Astrocyte (in vitro differentiated cells and primary cell): ENCODE measurements at regions not wholly inside any gene's neighbourhood (a gene's known extent, or its start where the extent isn't known, plus 50 kb on each side); places are given as distances from the start of the nearest gene placed in this dataset.

Experiments
- DNase-seq: peaks from one replicate; pipeline ENCODE4 v3.0.0-alpha.2; 2010; ENCODE audit warnings: low read depth
- FAIRE-seq: peaks from 2 replicates; lab custom pipeline; 2011; peaks lifted over from hg19 to GRCh38; lab: Jason Lieb, UNC
- H2AFZ ChIP-seq: 2 replicates; pipeline ENCODE4 v1.6.0; 2012; ENCODE audit warnings: low read depth, low read length, inconsistent platforms
- H3K27ac ChIP-seq: 2 replicates; pipeline ENCODE4 v1.5.1; 2011; ENCODE audit warnings: low read depth, low read length, inconsistent platforms
- H3K27me3 ChIP-seq: 2 replicates; pipeline ENCODE4 v1.6.0; 2011; ENCODE audit warnings: low read length, inconsistent platforms; ENCODE audit not compliant: insufficient read depth
- H3K36me3 ChIP-seq: 2 replicates; pipeline ENCODE4 v1.5.1; 2011; ENCODE audit warnings: low read length, inconsistent platforms; ENCODE audit not compliant: insufficient read depth
- H3K4me1 ChIP-seq: 2 replicates; pipeline ENCODE4 v1.5.1; 2011; ENCODE audit warnings: low read length, inconsistent platforms; ENCODE audit not compliant: insufficient read depth
- H3K4me2 ChIP-seq: 2 replicates; pipeline ENCODE4 v1.6.0; 2012; ENCODE audit warnings: low read length, inconsistent platforms
- H3K4me3 ChIP-seq: 2 replicates; pipeline ENCODE4 v1.5.1; 2011; ENCODE audit warnings: low read depth, mild to moderate bottlenecking, low read length, inconsistent platforms; ENCODE audit not compliant: insufficient read depth
- H3K79me2 ChIP-seq: 2 replicates; pipeline ENCODE4 v1.6.0; 2012; ENCODE audit warnings: mild to moderate bottlenecking, low read length, inconsistent platforms; ENCODE audit not compliant: insufficient read depth
- H3K9ac ChIP-seq: 2 replicates; pipeline ENCODE4 v1.6.0; 2012; ENCODE audit warnings: mild to moderate bottlenecking, low read length, inconsistent platforms
- H3K9me3 ChIP-seq: 2 replicates; pipeline ENCODE4 v1.5.1; 2012; ENCODE audit warnings: low read depth, mild to moderate bottlenecking, low read length, inconsistent platforms; ENCODE audit not compliant: insufficient read depth
- H4K20me1 ChIP-seq: 2 replicates; pipeline ENCODE4 v1.6.0; 2012; ENCODE audit warnings: low read length, inconsistent platforms; ENCODE audit not compliant: insufficient read depth
- H3K27ac Mint-ChIP-seq: one replicate; pipeline ENCODE4 v1.8.0; 2021; ENCODE audit warnings: mild to moderate bottlenecking, mixed read lengths; ENCODE audit not compliant: unreplicated experiment
- H3K27me3 Mint-ChIP-seq: one replicate; pipeline ENCODE4 v1.8.0; 2021; ENCODE audit warnings: low read depth, mixed read lengths; ENCODE audit not compliant: unreplicated experiment
- H3K36me3 Mint-ChIP-seq: one replicate; pipeline ENCODE4 v1.8.0; 2021; ENCODE audit warnings: low read depth, mixed read lengths; ENCODE audit not compliant: unreplicated experiment
- H3K4me1 Mint-ChIP-seq: one replicate; pipeline ENCODE4 v1.8.0; 2021; ENCODE audit warnings: low read depth, mixed read lengths; ENCODE audit not compliant: unreplicated experiment
- H3K4me3 Mint-ChIP-seq: one replicate; pipeline ENCODE4 v1.8.0; 2021; ENCODE audit warnings: mild to moderate bottlenecking, moderate library complexity, mixed read lengths; ENCODE audit not compliant: unreplicated experiment
- H3K9me3 Mint-ChIP-seq: one replicate; pipeline ENCODE4 v1.8.0; 2021; ENCODE audit warnings: mild to moderate bottlenecking, mixed read lengths; ENCODE audit not compliant: unreplicated experiment
- CTCF ChIP-seq: IDR thresholded peaks from 2 replicates; pipeline ENCODE4 v1.5.1; 2011; ENCODE audit warnings: low read depth, mild to moderate bottlenecking, inconsistent platforms, low read length, moderate library complexity; ENCODE audit not compliant: insufficient read depth
- EZH2 ChIP-seq: IDR thresholded peaks from 2 replicates; pipeline ENCODE4 v1.6.1; 2012; ENCODE audit warnings: mild to moderate bottlenecking, low read length, inconsistent platforms; ENCODE audit not compliant: insufficient read depth

- H3K27ac ChIP-seq, result no peak overlapping the region
- FAIRE-seq, result no peak
These were observed 414.3 kb upstream of the HS6ST1 start for GRCh38 chr2:128732976-128733431.

GRCh38 chr2:128733450-128733849 lies 414.8 kb upstream of the HS6ST1 start:
- H3K9me3 ChIP-seq, result no peaks in the 10 kb centered on the region
- peaks cover 21% of the 10 kb centered on the region for H3K27me3 Mint-ChIP-seq
- peaks cover 4% of the 10 kb centered on the region for H3K36me3 Mint-ChIP-seq
- H3K4me1 Mint-ChIP-seq, result peaks cover 14% of the 10 kb centered on the region
- DNase-seq (no peak), FAIRE-seq (no peak)
- no peaks in the 10 kb centered on the region for H3K36me3 ChIP-seq
- no peak overlapping the region for H3K9ac ChIP-seq
- peaks cover 11% of the 10 kb centered on the region for H3K9me3 Mint-ChIP-seq
- H4K20me1 ChIP-seq, result no peaks in the 10 kb centered on the region
- no peak overlapping the region for H3K4me3 ChIP-seq
- TF ChIP-seq CTCF (no peak), EZH2 (no peak)
- no peak overlapping the region for H3K4me2 ChIP-seq
- H3K4me3 Mint-ChIP-seq, result no peak overlapping the region
- no peak overlapping the region for H2AFZ ChIP-seq
- H3K27me3 ChIP-seq, result no peaks in the 10 kb centered on the region
- no peaks in the 10 kb centered on the region for H3K79me2 ChIP-seq
- H3K27ac Mint-ChIP-seq, result no peak overlapping the region
- peaks cover 21% of the 10 kb centered on the region for H3K4me1 ChIP-seq
- no peak overlapping the region for H3K27ac ChIP-seq

More at GRCh38 chr2:128732976-128733431, 414.3 kb upstream of the HS6ST1 start:
- Histone ChIP-seq H3K36me3 (no peaks in the 10 kb centered on the region), H3K9ac (no peak overlapping the region), H3K4me3 (no peak overlapping the region), H4K20me1 (no peaks in the 10 kb centered on the region), H3K27me3 (no peaks in the 10 kb centered on the region), H2AFZ (no peak overlapping the region), H3K4me1 (peaks cover 23% of the 10 kb centered on the region), H3K9me3 (no peaks in the 10 kb centered on the region), H3K79me2 (no peaks in the 10 kb centered on the region), H3K4me2 (no peak overlapping the region)
- no peak for TF ChIP-seq EZH2
- TF ChIP-seq CTCF, result no peak
- DNase-seq, result peak; percentile 75
- H3K9me3 Mint-ChIP-seq, result peaks cover 11% of the 10 kb centered on the region
- H3K4me3 Mint-ChIP-seq, result no peak overlapping the region
- H3K27ac Mint-ChIP-seq, result no peak overlapping the region
- H3K27me3 Mint-ChIP-seq, result peaks cover 19% of the 10 kb centered on the region
- H3K36me3 Mint-ChIP-seq, result peaks cover 4% of the 10 kb centered on the region
- peaks cover 16% of the 10 kb centered on the region for H3K4me1 Mint-ChIP-seq

- Histone ChIP-seq H3K4me2 (peak overlapping the region; percentile 44), H3K79me2 (no peaks in the 10 kb centered on the region), H3K27ac (peak overlapping the region; percentile 31), H2AFZ (no peak overlapping the region), H4K20me1 (no peaks in the 10 kb centered on the region), H3K9me3 (no peaks in the 10 kb centered on the region), H3K36me3 (no peaks in the 10 kb centered on the region), H3K27me3 (no peaks in the 10 kb centered on the region), H3K4me1 (peaks cover 21% of the 10 kb centered on the region), H3K4me3 (no peak overlapping the region), H3K9ac (no peak overlapping the region)
- TF ChIP-seq CTCF (no peak), EZH2 (no peak)
- H3K4me3 Mint-ChIP-seq, result no peak overlapping the region
- DNase-seq, result peak; percentile 47
- FAIRE-seq, result no peak
- peaks cover 21% of the 10 kb centered on the region for H3K27me3 Mint-ChIP-seq
- peaks cover 7% of the 10 kb centered on the region for H3K9me3 Mint-ChIP-seq
- peaks cover 4% of the 10 kb centered on the region for H3K36me3 Mint-ChIP-seq
- H3K27ac Mint-ChIP-seq, result peak overlapping the region; percentile 63
- H3K4me1 Mint-ChIP-seq, result peaks cover 14% of the 10 kb centered on the region
These were observed 416.0 kb upstream of the HS6ST1 start for GRCh38 chr2:128734521-128735295.
